ENCODE measurements at regions not wholly inside any gene's neighbourhood (a gene's known extent, or its start where the extent isn't known, plus 50 kb on each side); places are given as distances from the start of the nearest gene placed in this dataset.
"Not testable (repeated sequence)": the region's sequence is repeated elsewhere in the genome, so short reads cannot be mapped to it uniquely, and the experiment has no call there.

DNA sequence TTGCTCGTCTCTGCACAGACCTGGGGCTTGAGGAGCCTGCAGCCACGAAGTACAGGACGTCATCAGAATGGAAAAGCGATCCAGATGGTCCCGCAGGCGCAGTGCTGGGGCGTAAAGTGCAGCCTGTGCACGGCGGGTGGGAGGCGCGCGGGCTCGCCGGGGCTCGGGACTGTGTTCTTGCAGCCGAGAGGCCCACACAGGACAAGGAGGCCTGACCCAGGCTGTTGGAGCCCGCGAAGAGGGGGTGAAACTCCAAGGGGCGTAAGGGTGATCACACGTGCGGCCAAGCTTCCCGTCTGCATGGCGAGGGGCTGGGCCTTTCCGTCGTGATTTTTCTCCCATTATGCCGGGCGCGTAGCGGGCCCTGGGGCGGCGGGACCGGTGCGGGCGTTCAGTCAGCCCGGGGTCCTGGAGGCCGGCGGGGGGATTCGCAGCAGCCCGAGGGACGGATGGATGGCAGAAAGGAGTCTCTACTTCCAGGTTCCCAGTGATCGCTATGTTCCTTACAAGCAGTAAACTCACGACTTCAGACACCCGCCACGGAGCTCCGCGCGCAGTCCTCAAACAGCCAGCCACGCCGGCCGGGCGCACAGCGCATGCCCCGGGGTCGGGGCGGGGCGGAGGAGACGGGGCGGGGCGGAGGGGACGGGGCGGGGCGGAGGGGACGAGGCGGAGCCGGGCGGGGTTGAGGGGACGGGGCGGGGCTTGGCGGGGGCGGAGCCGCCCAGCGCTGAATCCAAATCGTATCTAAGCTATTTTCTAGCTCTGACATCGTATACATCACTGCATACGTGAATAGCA is 141.0 kb upstream of the KCNJ18 start:
- H3K36me3 ChIP-seq (ENCODE audit: control insufficient read depth, insufficient read depth, low read length): no peaks in the 10 kb centered on the region
- no CpG with 5 or more reads among the region's 75 CpGs for WGBS (ENCODE audit: insufficient coverage, low lambda C conversion rate)
- peaks cover 14% of the 10 kb centered on the region for H3K27me3 ChIP-seq (ENCODE audit: control insufficient read depth, insufficient read depth, low read length)
- DNase-seq: peak; percentile 77 to 88
- H3K4me1 ChIP-seq (ENCODE audit: control insufficient read depth, insufficient read depth, low read length): peaks cover 2% of the 10 kb centered on the region
- H3K27ac ChIP-seq (ENCODE audit: low read length): peak overlapping the region; percentile 63
- peak overlapping the region; percentile 51 for H3K4me3 ChIP-seq (ENCODE audit: low read length)
- no peaks in the 10 kb centered on the region for H3K9me3 ChIP-seq (ENCODE audit: control insufficient read depth, low read depth, low read length)

DNA sequence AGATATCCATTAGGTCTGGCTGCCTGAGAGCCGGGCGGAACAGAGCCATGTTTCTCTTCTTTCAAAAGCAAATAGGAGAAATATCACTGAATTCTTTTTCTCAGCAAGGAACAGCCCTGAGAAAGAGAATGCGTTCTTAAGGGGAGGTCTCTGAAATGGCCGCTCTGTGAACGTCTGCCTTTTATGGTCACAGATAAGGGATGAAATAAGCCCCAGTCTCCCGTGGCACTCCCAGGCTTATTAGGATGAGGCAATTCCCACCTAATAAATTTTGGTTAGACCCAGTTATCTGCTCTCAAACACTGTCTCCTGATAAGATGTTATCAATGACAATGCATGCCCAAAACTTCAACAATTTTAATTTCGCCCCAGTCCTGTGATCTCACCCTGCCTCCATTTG is 133.4 kb upstream of the KCNJ18 start:
- no CpG with 5 or more reads among the region's 7 CpGs for WGBS (ENCODE audit: insufficient coverage, low lambda C conversion rate)
- H3K4me3 ChIP-seq (ENCODE audit: low read length); H3K27me3 ChIP-seq (ENCODE audit: control insufficient read depth, insufficient read depth, low read length); H3K27ac ChIP-seq (ENCODE audit: low read length); H3K4me1 ChIP-seq (ENCODE audit: control insufficient read depth, insufficient read depth, low read length); H3K36me3 ChIP-seq (ENCODE audit: control insufficient read depth, insufficient read depth, low read length); DNase-seq; H3K9me3 ChIP-seq (ENCODE audit: control insufficient read depth, low read depth, low read length): not testable (repeated sequence)

DNA sequence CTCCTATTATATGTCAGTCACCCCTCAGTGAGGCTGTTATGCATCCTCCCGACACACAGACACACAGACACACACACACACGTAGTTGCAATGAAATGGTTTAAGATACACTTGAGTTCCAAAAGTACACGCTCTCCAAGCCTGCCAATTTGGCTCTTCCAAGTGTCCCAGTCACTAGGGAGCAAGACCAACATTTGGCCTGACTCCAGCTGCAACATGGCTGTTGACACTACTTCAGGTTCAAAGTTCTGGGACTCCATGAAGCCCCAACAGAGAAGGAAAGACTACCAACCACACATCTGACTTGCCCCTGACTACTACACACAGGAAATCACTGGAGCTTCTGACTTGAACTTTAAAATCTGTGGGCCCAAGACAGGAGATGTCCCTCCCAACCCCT is 128.1 kb upstream of the KCNJ18 start:
- no CpG with 5 or more reads among the region's 3 CpGs for WGBS (ENCODE audit: insufficient coverage, low lambda C conversion rate)
- H3K27ac ChIP-seq (ENCODE audit: low read length): no peak overlapping the region
- H3K36me3 ChIP-seq (ENCODE audit: control insufficient read depth, insufficient read depth, low read length): no peaks in the 10 kb centered on the region
- no peak overlapping the region for H3K4me3 ChIP-seq (ENCODE audit: low read length)
- no peaks in the 10 kb centered on the region for H3K27me3 ChIP-seq (ENCODE audit: control insufficient read depth, insufficient read depth, low read length)
- no peak for DNase-seq
- no peaks in the 10 kb centered on the region for H3K4me1 ChIP-seq (ENCODE audit: control insufficient read depth, insufficient read depth, low read length)
- peaks cover 3% of the 10 kb centered on the region for H3K9me3 ChIP-seq (ENCODE audit: control insufficient read depth, low read depth, low read length)

DNA sequence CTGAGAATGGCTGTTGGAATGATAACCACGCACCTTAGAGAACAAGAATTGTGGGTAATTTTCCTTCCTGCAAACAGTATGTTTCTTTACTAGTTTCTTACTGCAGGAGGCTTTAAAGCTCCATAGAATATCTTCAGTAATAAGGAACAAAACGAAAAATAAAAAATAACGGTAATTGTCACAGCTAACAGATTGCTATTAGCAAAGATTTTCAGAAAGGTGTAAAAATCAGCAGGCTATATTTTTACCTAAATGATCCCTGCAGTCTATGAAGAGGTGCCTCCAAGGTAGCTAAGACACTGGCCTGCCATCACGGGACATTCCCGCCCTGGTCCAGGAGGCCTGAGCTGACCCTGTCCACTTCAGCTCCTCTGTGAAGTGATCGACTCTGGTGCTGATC is 127.6 kb upstream of the KCNJ18 start:
- H3K27me3 ChIP-seq (ENCODE audit: control insufficient read depth, insufficient read depth, low read length); H3K36me3 ChIP-seq (ENCODE audit: control insufficient read depth, insufficient read depth, low read length); H3K27ac ChIP-seq (ENCODE audit: low read length); H3K4me1 ChIP-seq (ENCODE audit: control insufficient read depth, insufficient read depth, low read length); H3K9me3 ChIP-seq (ENCODE audit: control insufficient read depth, low read depth, low read length); H3K4me3 ChIP-seq (ENCODE audit: low read length); DNase-seq: not testable (repeated sequence)
- 80% methylated on average over 1 of the region's 6 CpGs for WGBS (ENCODE audit: insufficient coverage, low lambda C conversion rate)

DNA sequence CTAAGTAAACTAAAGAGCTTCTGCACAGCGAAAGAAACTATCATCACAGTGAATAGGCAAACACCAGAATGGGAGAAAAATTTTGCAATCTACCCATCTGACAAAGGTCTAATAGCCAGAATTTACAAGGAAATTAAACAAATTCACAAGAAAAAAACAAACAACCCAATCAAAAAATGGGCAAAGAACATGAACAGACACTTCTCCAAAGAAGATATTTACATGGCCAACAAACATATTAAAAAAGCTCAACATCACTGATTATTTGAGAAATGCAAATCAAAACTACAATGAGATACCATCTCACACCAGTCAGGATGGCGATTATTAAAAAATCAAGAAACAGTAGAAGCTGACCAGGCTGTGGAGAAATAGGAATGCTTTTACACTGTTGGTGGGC is 121.9 kb upstream of the KCNJ18 start:
- H3K27me3 ChIP-seq (ENCODE audit: control insufficient read depth, insufficient read depth, low read length); DNase-seq; H3K36me3 ChIP-seq (ENCODE audit: control insufficient read depth, insufficient read depth, low read length); H3K27ac ChIP-seq (ENCODE audit: low read length); H3K4me1 ChIP-seq (ENCODE audit: control insufficient read depth, insufficient read depth, low read length); H3K9me3 ChIP-seq (ENCODE audit: control insufficient read depth, low read depth, low read length); H3K4me3 ChIP-seq (ENCODE audit: low read length): not testable (repeated sequence)
- 63% methylated on average over 2 of the region's 2 CpGs for WGBS (ENCODE audit: insufficient coverage, low lambda C conversion rate)

DNA sequence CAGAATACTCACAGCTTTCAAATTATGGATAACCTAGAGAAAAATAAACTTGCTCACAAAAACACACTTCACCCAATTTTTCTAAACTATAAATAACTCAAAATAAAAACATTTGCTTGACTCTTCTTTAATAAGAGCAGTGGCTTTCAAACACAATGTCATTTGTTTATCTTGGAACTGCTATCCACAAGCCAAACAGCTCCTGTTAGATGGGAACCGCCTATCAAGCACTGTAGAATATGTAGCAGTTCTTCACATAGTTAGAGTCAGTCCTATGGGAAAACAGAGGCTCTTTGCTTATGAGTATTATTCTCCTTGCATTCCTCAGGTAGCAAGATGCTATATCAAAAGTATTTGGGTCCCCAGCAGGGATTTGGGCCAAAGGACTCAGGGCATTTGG is 120.2 kb upstream of the KCNJ18 start:
- WGBS (ENCODE audit: insufficient coverage, low lambda C conversion rate): no CpG with 5 or more reads among the region's 1 CpG
- not testable (repeated sequence) for H3K27me3 ChIP-seq (ENCODE audit: control insufficient read depth, insufficient read depth, low read length)

DNA sequence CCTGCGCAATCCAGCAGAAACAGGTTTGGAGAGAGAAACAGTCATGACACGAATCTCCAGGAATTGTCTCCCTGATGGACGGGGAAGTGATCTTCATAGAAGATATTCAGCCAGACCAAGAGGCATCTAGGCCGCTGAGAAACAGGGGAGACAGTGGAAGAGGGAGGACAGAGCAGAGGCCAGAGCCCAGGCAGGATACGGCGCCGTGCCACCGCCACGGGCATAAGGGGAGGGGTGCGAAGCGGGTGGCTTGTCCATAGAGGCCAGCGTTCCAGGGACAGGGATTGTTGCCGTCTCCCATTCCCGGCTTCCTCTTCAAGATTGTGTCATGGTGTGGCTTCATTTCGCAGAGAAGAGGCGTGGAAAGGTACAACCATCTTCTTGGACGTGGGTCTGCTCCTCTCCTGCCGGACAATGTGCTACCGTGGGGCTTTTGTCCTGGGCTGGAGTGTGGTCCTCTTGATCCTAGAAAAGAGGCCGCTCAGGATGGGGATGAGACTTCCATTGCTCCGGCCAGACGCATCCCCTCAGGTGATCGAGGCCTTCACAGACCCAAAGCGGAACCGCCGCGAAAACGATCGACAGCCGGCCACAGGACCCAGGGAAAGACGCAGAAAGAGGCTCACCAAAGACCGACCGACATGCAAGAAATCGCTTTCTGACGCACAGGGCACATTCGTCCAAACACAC is 118.9 kb upstream of the KCNJ18 start:
- H3K27me3 ChIP-seq (ENCODE audit: control insufficient read depth, insufficient read depth, low read length); H3K27ac ChIP-seq (ENCODE audit: low read length); H3K4me3 ChIP-seq (ENCODE audit: low read length); DNase-seq; H3K4me1 ChIP-seq (ENCODE audit: control insufficient read depth, insufficient read depth, low read length); H3K9me3 ChIP-seq (ENCODE audit: control insufficient read depth, low read depth, low read length); H3K36me3 ChIP-seq (ENCODE audit: control insufficient read depth, insufficient read depth, low read length): not testable (repeated sequence)
- WGBS (ENCODE audit: insufficient coverage, low lambda C conversion rate): no CpG with 5 or more reads among the region's 36 CpGs

More for the DNA sequence above, 120.2 kb upstream of the KCNJ18 start:
- not testable (repeated sequence) for H3K9me3 ChIP-seq (ENCODE audit: control insufficient read depth, low read depth, low read length); H3K36me3 ChIP-seq (ENCODE audit: control insufficient read depth, insufficient read depth, low read length); DNase-seq; H3K4me1 ChIP-seq (ENCODE audit: control insufficient read depth, insufficient read depth, low read length); H3K27ac ChIP-seq (ENCODE audit: low read length); H3K4me3 ChIP-seq (ENCODE audit: low read length)

DNA sequence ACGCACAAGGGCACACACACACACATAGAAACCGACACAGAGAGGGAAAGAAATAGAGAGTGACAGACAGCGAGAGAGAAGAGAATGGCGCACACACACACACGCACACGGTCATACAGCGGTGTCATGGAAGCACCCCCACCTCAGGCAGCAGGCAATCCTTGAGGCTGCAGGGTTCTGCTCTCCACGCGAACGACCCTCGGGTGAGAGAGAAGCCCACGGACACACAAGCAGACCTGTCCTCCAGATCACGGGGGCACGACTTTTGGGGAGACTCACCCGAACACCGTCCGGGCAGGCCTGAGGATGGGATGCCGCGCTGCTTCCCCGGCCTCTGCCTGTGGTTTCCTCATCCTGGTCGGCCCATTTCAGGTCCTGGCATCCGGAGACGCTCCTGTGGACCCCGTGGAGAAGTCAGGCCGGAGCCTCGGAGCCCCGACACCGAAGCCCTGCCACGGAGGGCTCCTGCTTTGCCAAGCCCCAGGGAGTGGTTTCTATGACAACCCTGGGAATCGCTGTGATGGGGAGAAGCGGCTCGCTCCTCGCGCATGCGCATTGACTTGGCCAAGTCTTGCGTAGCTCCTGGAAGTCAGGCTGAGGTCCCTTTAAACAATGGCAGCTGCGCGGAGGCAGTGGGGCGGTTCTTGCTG is 118.2 kb upstream of the KCNJ18 start:
- no CpG with 5 or more reads among the region's 39 CpGs for WGBS (ENCODE audit: insufficient coverage, low lambda C conversion rate)
- Histone ChIP-seq H3K36me3 (ENCODE audit: control insufficient read depth, insufficient read depth, low read length) (no peaks in the 10 kb centered on the region), H3K27ac (ENCODE audit: low read length) (no peak overlapping the region), H3K27me3 (ENCODE audit: control insufficient read depth, insufficient read depth, low read length) (no peaks in the 10 kb centered on the region), H3K4me3 (ENCODE audit: low read length) (peak overlapping the region; percentile 18), H3K9me3 (ENCODE audit: control insufficient read depth, low read depth, low read length) (peaks cover 7% of the 10 kb centered on the region), H3K4me1 (ENCODE audit: control insufficient read depth, insufficient read depth, low read length) (no peaks in the 10 kb centered on the region)
- peak; percentile 7 to 14 for DNase-seq

DNA sequence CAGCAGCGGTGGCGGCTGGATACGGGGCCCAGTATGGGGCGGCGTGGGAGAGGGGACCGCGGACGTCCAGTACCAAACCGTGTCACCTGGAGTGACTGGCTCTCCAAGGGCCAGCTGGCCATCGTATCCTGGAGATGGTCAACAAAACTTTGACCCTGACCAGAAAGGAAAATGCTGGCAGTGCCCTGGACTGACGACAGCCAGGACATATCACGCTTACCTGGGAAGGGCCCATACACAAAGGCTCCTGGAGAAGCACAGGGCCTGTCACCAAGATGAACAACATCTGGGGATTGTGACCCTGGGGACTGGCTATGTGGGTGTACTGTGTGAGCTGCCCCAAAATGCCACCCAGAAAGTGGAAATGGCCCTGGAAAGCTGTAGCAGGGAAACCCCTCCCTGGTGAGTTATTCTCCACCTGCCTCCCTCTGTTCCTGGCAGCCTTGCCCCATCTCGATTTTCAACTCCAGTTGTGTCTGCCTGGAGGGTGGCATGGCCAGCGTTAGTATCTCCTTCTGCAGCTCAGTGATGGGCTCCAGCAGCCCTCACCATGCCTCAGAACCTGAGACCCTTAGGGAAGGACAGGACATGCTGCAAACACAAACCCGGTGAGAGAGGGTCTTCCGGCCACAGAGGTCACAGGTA is 117.6 kb upstream of the KCNJ18 start:
- not testable (repeated sequence) for H3K9me3 ChIP-seq (ENCODE audit: control insufficient read depth, low read depth, low read length); H3K4me3 ChIP-seq (ENCODE audit: low read length); H3K4me1 ChIP-seq (ENCODE audit: control insufficient read depth, insufficient read depth, low read length); H3K27me3 ChIP-seq (ENCODE audit: control insufficient read depth, insufficient read depth, low read length); DNase-seq; H3K27ac ChIP-seq (ENCODE audit: low read length); H3K36me3 ChIP-seq (ENCODE audit: control insufficient read depth, insufficient read depth, low read length)
- no CpG with 5 or more reads among the region's 16 CpGs for WGBS (ENCODE audit: insufficient coverage, low lambda C conversion rate)

DNA sequence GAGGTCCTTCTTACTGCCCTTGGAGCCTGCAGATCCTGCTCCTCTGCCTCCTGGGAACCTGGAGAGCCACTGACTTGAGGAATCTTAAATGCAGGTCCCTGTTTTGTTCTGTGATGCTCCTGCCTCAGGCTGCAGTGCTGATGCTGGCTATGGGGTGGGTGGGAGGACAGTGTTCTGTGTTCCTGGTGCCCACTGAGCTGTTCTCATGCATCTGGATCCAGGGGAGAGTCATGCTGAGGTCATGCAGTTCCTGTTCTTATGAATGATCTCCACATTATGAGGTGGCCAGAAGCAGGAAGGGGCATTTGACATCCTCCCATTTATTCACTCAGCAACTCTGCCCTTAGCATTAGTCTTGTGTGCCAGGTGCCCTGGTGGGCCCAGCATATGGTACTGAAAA is 113.5 kb upstream of the KCNJ18 start:
- not testable (repeated sequence) for H3K27me3 ChIP-seq (ENCODE audit: control insufficient read depth, insufficient read depth, low read length); H3K9me3 ChIP-seq (ENCODE audit: control insufficient read depth, low read depth, low read length); H3K4me1 ChIP-seq (ENCODE audit: control insufficient read depth, insufficient read depth, low read length); H3K36me3 ChIP-seq (ENCODE audit: control insufficient read depth, insufficient read depth, low read length); H3K4me3 ChIP-seq (ENCODE audit: low read length); DNase-seq; H3K27ac ChIP-seq (ENCODE audit: low read length)
